ENCODE measurements at regions not wholly inside any gene's neighbourhood (a gene's known extent, or its start where the extent isn't known, plus 50 kb on each side); places are given as distances from the start of the nearest gene placed in this dataset.

DNA sequence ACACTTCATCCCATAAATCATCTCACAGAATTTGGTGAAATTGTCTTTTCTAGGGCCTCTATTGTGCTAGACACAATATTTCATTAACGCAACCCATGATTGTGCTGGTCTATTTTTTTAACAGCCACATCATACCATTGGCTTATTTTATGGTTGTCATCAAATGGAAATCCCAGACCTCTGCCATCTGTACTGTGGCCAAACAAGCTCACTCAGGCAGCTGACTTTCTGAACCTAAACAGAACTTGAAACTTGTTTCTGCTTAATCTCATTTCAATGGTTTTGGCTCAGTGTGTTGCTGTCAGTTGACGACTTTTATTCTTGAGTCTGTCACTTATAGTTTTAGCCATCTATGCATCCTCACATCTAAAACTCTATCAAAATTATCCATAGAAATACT lies 111.8 kb downstream of the HAO1 start:
- TF ChIP-seq, protein P1, sequence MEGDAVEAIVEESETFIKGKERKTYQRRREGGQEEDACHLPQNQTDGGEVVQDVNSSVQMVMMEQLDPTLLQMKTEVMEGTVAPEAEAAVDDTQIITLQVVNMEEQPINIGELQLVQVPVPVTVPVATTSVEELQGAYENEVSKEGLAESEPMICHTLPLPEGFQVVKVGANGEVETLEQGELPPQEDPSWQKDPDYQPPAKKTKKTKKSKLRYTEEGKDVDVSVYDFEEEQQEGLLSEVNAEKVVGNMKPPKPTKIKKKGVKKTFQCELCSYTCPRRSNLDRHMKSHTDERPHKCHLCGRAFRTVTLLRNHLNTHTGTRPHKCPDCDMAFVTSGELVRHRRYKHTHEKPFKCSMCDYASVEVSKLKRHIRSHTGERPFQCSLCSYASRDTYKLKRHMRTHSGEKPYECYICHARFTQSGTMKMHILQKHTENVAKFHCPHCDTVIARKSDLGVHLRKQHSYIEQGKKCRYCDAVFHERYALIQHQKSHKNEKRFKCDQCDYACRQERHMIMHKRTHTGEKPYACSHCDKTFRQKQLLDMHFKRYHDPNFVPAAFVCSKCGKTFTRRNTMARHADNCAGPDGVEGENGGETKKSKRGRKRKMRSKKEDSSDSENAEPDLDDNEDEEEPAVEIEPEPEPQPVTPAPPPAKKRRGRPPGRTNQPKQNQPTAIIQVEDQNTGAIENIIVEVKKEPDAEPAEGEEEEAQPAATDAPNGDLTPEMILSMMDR (IDR thresholded peaks at IDR 0.05), result no peak
- no peak for TF ChIP-seq EZH2 (IDR thresholded peaks at IDR 0.05; ENCODE audit: borderline replicate concordance, insufficient read depth, low read depth, low read length, poor library complexity, severe bottlenecking)

Data from B cell (primary cell).